ENCODE measurements at regions not wholly inside any gene's neighbourhood (a gene's known extent, or its start where the extent isn't known, plus 50 kb on each side); places are given as distances from the start of the nearest gene placed in this dataset.

GRCh38 chr14:29271669-29272068 lies 505.1 kb downstream of the FOXG1 start:
- no peak for TF ChIP-seq CTCF (IDR thresholded peaks at IDR 0.05)

GRCh38 chr14:29273513-29273912 lies 506.9 kb downstream of the FOXG1 start:
- TF ChIP-seq CTCF (IDR thresholded peaks at IDR 0.05), result no peak

GRCh38 chr14:29274890-29275596 lies 508.5 kb downstream of the FOXG1 start:
- TF ChIP-seq CTCF (IDR thresholded peaks at IDR 0.05), result no peak

- no peak for TF ChIP-seq CTCF (IDR thresholded peaks at IDR 0.05)
Observed at GRCh38 chr14:29278301-29279263, 512.0 kb downstream of the FOXG1 start.

- no peak for TF ChIP-seq CTCF (IDR thresholded peaks at IDR 0.05)
Observed at GRCh38 chr14:29282169-29282568, 515.6 kb downstream of the FOXG1 start.

- no peak for TF ChIP-seq CTCF (IDR thresholded peaks at IDR 0.05)
Observed at GRCh38 chr14:29290441-29290840, 523.9 kb downstream of the FOXG1 start.

GRCh38 chr14:29299372-29299771 lies 532.8 kb downstream of the FOXG1 start:
- TF ChIP-seq CTCF (IDR thresholded peaks at IDR 0.05), result no peak
